HepG2 (cell line): ENCODE measurements at regions not wholly inside any gene's neighbourhood (a gene's known extent, or its start where the extent isn't known, plus 50 kb on each side); places are given as distances from the start of the nearest gene placed in this dataset.

Experiments used
- ARHGAP35 ChIP-seq: sonication (generic); formaldehyde crosslinking; IDR thresholded peaks from 2 replicates; pipeline ENCODE4 v1.9.0; 2022; ENCODE audit warnings: mild to moderate bottlenecking, inconsistent platforms, moderate library complexity, missing genetic modification reagents, borderline replicate concordance
- HNF4A ChIP-seq: sonication (generic); formaldehyde crosslinking; IDR thresholded peaks from 2 replicates; pipeline ENCODE4 v1.4.0; 2020; ENCODE audit warnings: missing genetic modification reagents
- KLF6 ChIP-seq: IDR thresholded peaks from 2 replicates; pipeline ENCODE4 v1.8.0; 2016; ENCODE audit warnings: missing biosample characterization, missing genetic modification reagents
- MXI1 ChIP-seq: IDR thresholded peaks from 3 replicates; pipeline ENCODE4 v1.6.1; 2012; ENCODE audit warnings: low read depth, low read length, inconsistent platforms, borderline replicate concordance
- NFE2 ChIP-seq: sonication (generic); formaldehyde crosslinking; IDR thresholded peaks from 2 replicates; pipeline ENCODE4 v1.4.0; 2020; ENCODE audit warnings: missing genetic modification reagents
- PITX1 ChIP-seq: sonication (generic); formaldehyde crosslinking; IDR thresholded peaks from 2 replicates; pipeline ENCODE4 v1.5.1; 2020; ENCODE audit warnings: mild to moderate bottlenecking, missing genetic modification reagents
- POGZ ChIP-seq: sonication (generic); formaldehyde crosslinking; IDR thresholded peaks from 2 replicates; pipeline ENCODE4 v1.4.0; 2020; ENCODE audit warnings: mild to moderate bottlenecking, missing genetic modification reagents
- SOX6 ChIP-seq, 2 experiments: fragments of 450-650 bp in 1 of 2; sonication (generic) in 1 of 2; formaldehyde crosslinking in 1 of 2; IDR thresholded peaks; 2 replicates each; pipeline versions ENCODE4 v1.4.0 to v1.6.1; 2017 to 2020; ENCODE audit warnings: antibody characterized with exemption in 1 of 2, mild to moderate bottlenecking in 1 of 2, missing genetic modification reagents in 1 of 2
- ZBED4 ChIP-seq: sonication (generic); formaldehyde crosslinking; IDR thresholded peaks from 2 replicates; pipeline ENCODE4 v1.4.0; 2020; ENCODE audit warnings: missing genetic modification reagents, borderline replicate concordance
- ZNF180 ChIP-seq: sonication (generic); formaldehyde crosslinking; IDR thresholded peaks from 2 replicates; pipeline ENCODE4 v1.4.0; 2020; ENCODE audit warnings: low read depth, missing genetic modification reagents, borderline replicate concordance
- ZNF33B ChIP-seq: sonication (generic); formaldehyde crosslinking; IDR thresholded peaks from 2 replicates; pipeline ENCODE4 v1.5.1; 2020; ENCODE audit warnings: mild to moderate bottlenecking, missing genetic modification reagents
- ZNF382 ChIP-seq: sonication (generic); formaldehyde crosslinking; IDR thresholded peaks from 2 replicates; pipeline ENCODE4 v1.5.0; 2020; ENCODE audit warnings: missing genetic modification reagents, mild to moderate bottlenecking, borderline replicate concordance
- ZNF598 ChIP-seq: sonication (generic); formaldehyde crosslinking; IDR thresholded peaks from 2 replicates; pipeline ENCODE4 v1.5.1; 2020; ENCODE audit warnings: mild to moderate bottlenecking, missing genetic modification reagents, borderline replicate concordance
- TF ChIP-seq, protein P1 (sequence below): sonication (generic); formaldehyde crosslinking; IDR thresholded peaks from 2 replicates; pipeline ENCODE4 v1.5.1; 2020; ENCODE audit warnings: mild to moderate bottlenecking, missing genetic modification reagents, borderline replicate concordance
- TF ChIP-seq, protein P2 (sequence below): sonication (generic); formaldehyde crosslinking; IDR thresholded peaks from 2 replicates; pipeline ENCODE4 v1.5.1; 2020; ENCODE audit warnings: mild to moderate bottlenecking, missing genetic modification reagents, borderline replicate concordance

DNA sequence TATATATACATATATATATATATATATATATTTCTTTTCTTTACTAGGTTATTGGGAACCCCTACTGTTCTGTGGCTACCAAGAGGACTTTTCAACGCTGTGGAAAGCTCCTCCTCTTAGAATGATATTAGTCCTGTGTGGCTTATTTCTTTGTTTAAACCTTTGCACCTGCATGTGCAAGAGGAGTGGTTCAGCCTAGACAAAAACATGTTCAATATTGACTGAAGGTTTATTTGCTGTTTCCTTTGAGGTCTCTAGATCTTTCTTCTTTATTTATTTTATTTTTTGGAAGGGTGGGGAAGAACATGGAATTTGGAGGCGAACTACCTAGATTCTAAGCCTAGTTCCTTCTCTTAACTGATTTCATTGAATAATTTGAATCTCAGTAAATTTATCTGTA lies 118.1 kb downstream of the GNAT3 start (continued):
- no peak for TF ChIP-seq ZBED4 (CRISPR knock-in tag)
- TF ChIP-seq KLF6 (CRISPR knock-in tag), result no peak
- no peak for TF ChIP-seq ZNF180 (CRISPR knock-in tag)
- TF ChIP-seq ZNF382 (CRISPR knock-in tag), result no peak
- TF ChIP-seq, protein P1, sequence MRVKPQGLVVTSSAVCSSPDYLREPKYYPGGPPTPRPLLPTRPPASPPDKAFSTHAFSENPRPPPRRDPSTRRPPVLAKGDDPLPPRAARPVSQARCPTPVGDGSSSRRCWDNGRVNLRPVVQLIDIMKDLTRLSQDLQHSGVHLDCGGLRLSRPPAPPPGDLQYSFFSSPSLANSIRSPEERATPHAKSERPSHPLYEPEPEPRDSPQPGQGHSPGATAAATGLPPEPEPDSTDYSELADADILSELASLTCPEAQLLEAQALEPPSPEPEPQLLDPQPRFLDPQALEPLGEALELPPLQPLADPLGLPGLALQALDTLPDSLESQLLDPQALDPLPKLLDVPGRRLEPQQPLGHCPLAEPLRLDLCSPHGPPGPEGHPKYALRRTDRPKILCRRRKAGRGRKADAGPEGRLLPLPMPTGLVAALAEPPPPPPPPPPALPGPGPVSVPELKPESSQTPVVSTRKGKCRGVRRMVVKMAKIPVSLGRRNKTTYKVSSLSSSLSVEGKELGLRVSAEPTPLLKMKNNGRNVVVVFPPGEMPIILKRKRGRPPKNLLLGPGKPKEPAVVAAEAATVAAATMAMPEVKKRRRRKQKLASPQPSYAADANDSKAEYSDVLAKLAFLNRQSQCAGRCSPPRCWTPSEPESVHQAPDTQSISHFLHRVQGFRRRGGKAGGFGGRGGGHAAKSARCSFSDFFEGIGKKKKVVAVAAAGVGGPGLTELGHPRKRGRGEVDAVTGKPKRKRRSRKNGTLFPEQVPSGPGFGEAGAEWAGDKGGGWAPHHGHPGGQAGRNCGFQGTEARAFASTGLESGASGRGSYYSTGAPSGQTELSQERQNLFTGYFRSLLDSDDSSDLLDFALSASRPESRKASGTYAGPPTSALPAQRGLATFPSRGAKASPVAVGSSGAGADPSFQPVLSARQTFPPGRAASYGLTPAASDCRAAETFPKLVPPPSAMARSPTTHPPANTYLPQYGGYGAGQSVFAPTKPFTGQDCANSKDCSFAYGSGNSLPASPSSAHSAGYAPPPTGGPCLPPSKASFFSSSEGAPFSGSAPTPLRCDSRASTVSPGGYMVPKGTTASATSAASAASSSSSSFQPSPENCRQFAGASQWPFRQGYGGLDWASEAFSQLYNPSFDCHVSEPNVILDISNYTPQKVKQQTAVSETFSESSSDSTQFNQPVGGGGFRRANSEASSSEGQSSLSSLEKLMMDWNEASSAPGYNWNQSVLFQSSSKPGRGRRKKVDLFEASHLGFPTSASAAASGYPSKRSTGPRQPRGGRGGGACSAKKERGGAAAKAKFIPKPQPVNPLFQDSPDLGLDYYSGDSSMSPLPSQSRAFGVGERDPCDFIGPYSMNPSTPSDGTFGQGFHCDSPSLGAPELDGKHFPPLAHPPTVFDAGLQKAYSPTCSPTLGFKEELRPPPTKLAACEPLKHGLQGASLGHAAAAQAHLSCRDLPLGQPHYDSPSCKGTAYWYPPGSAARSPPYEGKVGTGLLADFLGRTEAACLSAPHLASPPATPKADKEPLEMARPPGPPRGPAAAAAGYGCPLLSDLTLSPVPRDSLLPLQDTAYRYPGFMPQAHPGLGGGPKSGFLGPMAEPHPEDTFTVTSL (CRISPR knock-in tag), result no peak
- TF ChIP-seq, protein P2, sequence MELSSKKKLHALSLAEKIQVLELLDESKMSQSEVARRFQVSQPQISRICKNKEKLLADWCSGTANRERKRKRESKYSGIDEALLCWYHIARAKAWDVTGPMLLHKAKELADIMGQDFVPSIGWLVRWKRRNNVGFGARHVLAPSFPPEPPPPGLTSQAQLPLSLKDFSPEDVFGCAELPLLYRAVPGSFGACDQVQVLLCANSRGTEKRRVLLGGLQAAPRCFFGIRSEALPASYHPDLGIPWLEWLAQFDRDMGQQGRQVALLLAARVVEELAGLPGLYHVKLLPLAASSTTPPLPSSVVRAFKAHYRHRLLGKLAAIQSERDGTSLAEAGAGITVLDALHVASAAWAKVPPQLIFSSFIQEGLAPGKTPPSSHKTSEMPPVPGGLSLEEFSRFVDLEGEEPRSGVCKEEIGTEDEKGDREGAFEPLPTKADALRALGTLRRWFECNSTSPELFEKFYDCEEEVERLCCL, result no peak
- TF ChIP-seq ZNF33B (CRISPR knock-in tag), result no peak
- TF ChIP-seq ZNF598, result no peak
- TF ChIP-seq ARHGAP35 (CRISPR knock-in tag), result no peak
- peak; percentile 74 for TF ChIP-seq PITX1 (CRISPR knock-in tag)
- no peak for TF ChIP-seq MXI1
- TF ChIP-seq POGZ (CRISPR knock-in tag), result no peak
- no peak for TF ChIP-seq SOX6 (IDR thresholded peaks at IDR 0.05)
- TF ChIP-seq SOX6 (CRISPR knock-in tag; IDR thresholded peaks at IDR 0.05), result peak; percentile 74; the same call in 1 of the 2 replicates
- peak; percentile 69 for TF ChIP-seq HNF4A (CRISPR knock-in tag)
- no peak for TF ChIP-seq NFE2
